ENCODE measurements at regions not wholly inside any gene's neighbourhood (a gene's known extent, or its start where the extent isn't known, plus 50 kb on each side); places are given as distances from the start of the nearest gene placed in this dataset.

GRCh38 chr1:34478515-34479076, 276.3 kb upstream of the GJB5 start:
- Mint-ChIP-seq H3K27ac (no peak overlapping the region), H3K4me3 (no peak overlapping the region), H3K36me3 (no peaks in the 10 kb centered on the region), H3K4me1 (no peaks in the 10 kb centered on the region), H3K27me3 (peaks cover 10 to 19% of the 10 kb centered on the region in 2 donors), H3K9me3 (peaks cover 0 to 5% (median under 1%) of the 10 kb centered on the region in 8 donors)
- H3K9me3 ChIP-seq (ENCODE audit: control insufficient read depth in 1 of 2, low read length in 2 of 2): no peaks in the 10 kb centered on the region
- no peaks in the 10 kb centered on the region for H3K36me3 ChIP-seq (ENCODE audit: insufficient read depth, low read length)
- CTCF ChIA-PET (ENCODE audit: partially characterized antibody): interaction anchor here (1.3 kb wide), 1 partner anchor 56 kb away, joined by 3 read pairs; no protein-coding TSS in a partner anchor
- no peak for DNase-seq
- H3K27me3 ChIP-seq (ENCODE audit: insufficient read depth, low read length): peaks cover 4% of the 10 kb centered on the region
- H3K4me1 ChIP-seq (ENCODE audit: insufficient read depth, low read length): no peaks in the 10 kb centered on the region
- POLR2A ChIA-PET (ENCODE audit: partially characterized antibody): no interaction called here
- no peak overlapping the region for H3K27ac ChIP-seq (ENCODE audit: low read depth, low read length)
- no peak overlapping the region for H3K4me3 ChIP-seq (ENCODE audit: low read length in 2 of 2)
- intact Hi-C loops (cut with micrococcal nuclease): no loop called here

GRCh38 chr1:34479731-34480130, 275.1 kb upstream of the GJB5 start:
- no peak overlapping the region for H3K27ac ChIP-seq (ENCODE audit: low read depth, low read length)
- CTCF ChIA-PET (ENCODE audit: partially characterized antibody): no interaction called here
- Mint-ChIP-seq H3K36me3 (no peaks in the 10 kb centered on the region), H3K27ac (no peak overlapping the region), H3K27me3 (peaks cover 10 to 20% of the 10 kb centered on the region in 2 donors), H3K4me3 (no peak overlapping the region), H3K9me3 (peaks cover 0 to 5% (median under 1%) of the 10 kb centered on the region in 8 donors), H3K4me1 (no peaks in the 10 kb centered on the region)
- no peak overlapping the region for H3K4me3 ChIP-seq (ENCODE audit: low read length in 2 of 2)
- POLR2A ChIA-PET (ENCODE audit: partially characterized antibody): no interaction called here
- no peaks in the 10 kb centered on the region for H3K9me3 ChIP-seq (ENCODE audit: control insufficient read depth in 1 of 2, low read length in 2 of 2)
- intact Hi-C loops (cut with micrococcal nuclease): no loop called here
- H3K36me3 ChIP-seq (ENCODE audit: insufficient read depth, low read length): no peaks in the 10 kb centered on the region
- peaks cover 4% of the 10 kb centered on the region for H3K27me3 ChIP-seq (ENCODE audit: insufficient read depth, low read length)
- H3K4me1 ChIP-seq (ENCODE audit: insufficient read depth, low read length): no peaks in the 10 kb centered on the region
- DNase-seq: no peak

GRCh38 chr1:34488080-34488708, 266.7 kb upstream of the GJB5 start:
- H3K9me3 ChIP-seq (ENCODE audit: control insufficient read depth in 1 of 2, low read length in 2 of 2): no peaks in the 10 kb centered on the region
- no peak overlapping the region for H3K4me3 Mint-ChIP-seq
- H3K27me3 ChIP-seq (ENCODE audit: insufficient read depth, low read length): no peaks in the 10 kb centered on the region
- no peaks in the 10 kb centered on the region for H3K36me3 Mint-ChIP-seq
- no peaks in the 10 kb centered on the region for H3K36me3 ChIP-seq (ENCODE audit: insufficient read depth, low read length)
- H3K27me3 Mint-ChIP-seq: peaks cover 9 to 13% of the 10 kb centered on the region in 2 donors
- intact Hi-C loops (cut with micrococcal nuclease): no loop called here
- DNase-seq: no peak
- no peaks in the 10 kb centered on the region for H3K4me1 ChIP-seq (ENCODE audit: insufficient read depth, low read length)
- no peaks in the 10 kb centered on the region for H3K4me1 Mint-ChIP-seq
- H3K9me3 Mint-ChIP-seq: peaks cover 3 to 52% (median 29%) of the 10 kb centered on the region in 8 donors
- H3K27ac ChIP-seq (ENCODE audit: low read depth, low read length): no peak overlapping the region
- no peak overlapping the region for H3K4me3 ChIP-seq (ENCODE audit: low read length in 2 of 2)
- ChIA-PET POLR2A (ENCODE audit: partially characterized antibody) (no interaction called here), CTCF (ENCODE audit: partially characterized antibody) (no interaction called here)
- H3K27ac Mint-ChIP-seq: no peak overlapping the region

DNA sequence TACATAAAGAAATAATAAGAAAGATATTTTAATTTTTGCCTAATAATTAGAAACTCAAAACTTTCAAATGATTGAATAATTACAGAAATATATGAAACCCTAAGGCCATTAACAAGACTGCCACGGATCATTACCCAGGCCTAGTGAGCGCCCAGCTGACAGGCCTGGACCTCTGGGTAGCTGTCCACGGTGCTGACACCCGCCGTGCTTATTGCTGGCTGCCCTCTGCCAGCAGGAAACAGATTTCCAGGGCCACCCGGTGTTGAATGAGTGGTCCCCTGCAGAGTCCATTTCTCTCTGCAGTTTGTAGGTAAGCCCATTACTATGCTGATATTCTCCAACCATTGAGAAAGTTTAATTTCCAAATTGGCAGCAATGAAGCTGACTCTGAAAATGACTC, 254.4 kb upstream of the GJB5 start:
- Mint-ChIP-seq H3K4me3 (no peak overlapping the region), H3K9me3 (peaks cover 0 to 10% (median 3%) of the 10 kb centered on the region in 8 donors)

GRCh38 chr1:34511802-34512201, 243.0 kb upstream of the GJB5 start:
- intact Hi-C loops (cut with micrococcal nuclease): no loop called here
- POLR2A ChIA-PET (ENCODE audit: partially characterized antibody): no interaction called here
- no peaks in the 10 kb centered on the region for H3K27me3 ChIP-seq (ENCODE audit: insufficient read depth, low read length)
- Mint-ChIP-seq H3K9me3 (peaks cover 3 to 41% (median 21%) of the 10 kb centered on the region in 8 donors), H3K4me1 (no peaks in the 10 kb centered on the region), H3K27ac (no peak overlapping the region), H3K36me3 (no peaks in the 10 kb centered on the region), H3K27me3 (no peaks in the 10 kb centered on the region), H3K4me3 (no peak overlapping the region)
- no peak for DNase-seq
- H3K36me3 ChIP-seq (ENCODE audit: insufficient read depth, low read length): no peaks in the 10 kb centered on the region
- no peak overlapping the region for H3K4me3 ChIP-seq (ENCODE audit: low read length in 2 of 2)
- CTCF ChIA-PET (ENCODE audit: partially characterized antibody): no interaction called here
- peaks cover 0 to 5% of the 10 kb centered on the region in 2 donors for H3K9me3 ChIP-seq (ENCODE audit: control insufficient read depth in 1 of 2, low read length in 2 of 2)
- H3K27ac ChIP-seq (ENCODE audit: low read depth, low read length): no peak overlapping the region
- H3K4me1 ChIP-seq (ENCODE audit: insufficient read depth, low read length): no peaks in the 10 kb centered on the region

More for the DNA sequence above, 254.4 kb upstream of the GJB5 start:
- Histone ChIP-seq H3K27ac (ENCODE audit: low read depth, low read length) (no peak overlapping the region), H3K36me3 (ENCODE audit: insufficient read depth, low read length) (no peaks in the 10 kb centered on the region), H3K9me3 (ENCODE audit: control insufficient read depth in 1 of 2, low read length in 2 of 2) (no peaks in the 10 kb centered on the region), H3K4me1 (ENCODE audit: insufficient read depth, low read length) (no peaks in the 10 kb centered on the region), H3K27me3 (ENCODE audit: insufficient read depth, low read length) (no peaks in the 10 kb centered on the region), H3K4me3 (ENCODE audit: low read length in 2 of 2) (no peak overlapping the region)
- Mint-ChIP-seq H3K27ac (no peak overlapping the region), H3K27me3 (peaks cover 1 to 6% of the 10 kb centered on the region in 2 donors), H3K36me3 (no peaks in the 10 kb centered on the region), H3K4me1 (no peaks in the 10 kb centered on the region)
- POLR2A ChIA-PET (ENCODE audit: partially characterized antibody): no interaction called here
- intact Hi-C loops (cut with micrococcal nuclease): no loop called here
- CTCF ChIA-PET (ENCODE audit: partially characterized antibody): no interaction called here
- peak in 1 of 5 donors; percentile 0 for DNase-seq

DNA sequence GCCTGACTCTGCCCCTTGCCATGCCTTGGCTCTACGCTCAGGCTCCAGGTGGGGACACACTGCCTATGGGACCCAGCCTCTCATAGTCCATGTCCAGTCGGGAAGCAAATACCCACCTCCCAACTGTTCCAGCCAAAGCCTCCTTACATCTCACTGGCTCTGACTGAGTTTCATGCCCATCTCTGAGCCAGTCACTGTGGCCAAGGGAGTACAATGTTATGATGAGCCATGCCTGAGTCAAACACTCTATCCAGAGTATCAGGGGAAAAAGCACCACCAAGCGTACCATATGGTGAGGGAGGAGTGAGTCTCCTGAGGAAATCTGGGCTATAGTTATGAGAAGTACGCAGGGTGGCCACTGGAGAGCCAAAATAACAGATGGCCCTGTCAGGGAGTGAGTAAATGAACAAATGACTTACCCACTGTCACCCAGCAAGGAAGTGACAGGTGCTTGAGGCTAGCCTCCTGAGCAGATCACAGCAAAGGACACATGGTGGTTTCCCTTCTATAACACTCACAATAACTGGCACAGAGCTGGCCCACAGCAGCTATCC, 236.6 kb upstream of the GJB5 start:
- no peak overlapping the region for H3K4me3 ChIP-seq (ENCODE audit: low read length in 2 of 2)
- Mint-ChIP-seq H3K36me3 (no peaks in the 10 kb centered on the region), H3K4me1 (no peaks in the 10 kb centered on the region), H3K4me3 (no peak overlapping the region), H3K27me3 (peaks cover 0 to 6% of the 10 kb centered on the region in 2 donors), H3K9me3 (peaks cover 0 to 4% (median under 1%) of the 10 kb centered on the region in 8 donors), H3K27ac (no peak overlapping the region)
- H3K36me3 ChIP-seq (ENCODE audit: insufficient read depth, low read length): no peaks in the 10 kb centered on the region
- H3K27ac ChIP-seq (ENCODE audit: low read depth, low read length): no peak overlapping the region
- ChIA-PET CTCF (ENCODE audit: partially characterized antibody) (no interaction called here), POLR2A (ENCODE audit: partially characterized antibody) (no interaction called here)
- H3K4me1 ChIP-seq (ENCODE audit: insufficient read depth, low read length): no peaks in the 10 kb centered on the region
- intact Hi-C loops (cut with micrococcal nuclease): no loop called here
- H3K27me3 ChIP-seq (ENCODE audit: insufficient read depth, low read length): no peaks in the 10 kb centered on the region
- DNase-seq: no peak
- no peaks in the 10 kb centered on the region for H3K9me3 ChIP-seq (ENCODE audit: control insufficient read depth in 1 of 2, low read length in 2 of 2)

GRCh38 chr1:34520111-34520510, 234.7 kb upstream of the GJB5 start:
- no peak overlapping the region for H3K27ac Mint-ChIP-seq
- Histone ChIP-seq H3K27ac (ENCODE audit: low read depth, low read length) (no peak overlapping the region), H3K36me3 (ENCODE audit: insufficient read depth, low read length) (no peaks in the 10 kb centered on the region), H3K9me3 (ENCODE audit: control insufficient read depth in 1 of 2, low read length in 2 of 2) (no peaks in the 10 kb centered on the region), H3K4me1 (ENCODE audit: insufficient read depth, low read length) (no peaks in the 10 kb centered on the region), H3K27me3 (ENCODE audit: insufficient read depth, low read length) (no peaks in the 10 kb centered on the region), H3K4me3 (ENCODE audit: low read length in 2 of 2) (no peak overlapping the region)
- no peaks in the 10 kb centered on the region for H3K36me3 Mint-ChIP-seq
- peaks cover 5 to 13% of the 10 kb centered on the region in 2 donors for H3K27me3 Mint-ChIP-seq
- CTCF ChIA-PET (ENCODE audit: partially characterized antibody): no interaction called here
- H3K9me3 Mint-ChIP-seq: peaks cover 0 to 3% (median 0%) of the 10 kb centered on the region in 8 donors
- no peak overlapping the region for H3K4me3 Mint-ChIP-seq
- intact Hi-C loops (cut with micrococcal nuclease): no loop called here
- POLR2A ChIA-PET (ENCODE audit: partially characterized antibody): no interaction called here
- no peaks in the 10 kb centered on the region for H3K4me1 Mint-ChIP-seq
- no peak for DNase-seq

All from CD4-positive, alpha-beta memory T cell (primary cell).